GM12872 (cell line): ENCODE measurements at regions not wholly inside any gene's neighbourhood (a gene's known extent, or its start where the extent isn't known, plus 50 kb on each side); places are given as distances from the start of the nearest gene placed in this dataset.

Experiments used
- TF ChIP-seq, protein P1 (sequence below): IDR thresholded peaks from 3 replicates; pipeline ENCODE4 v1.5.1; 2011; ENCODE audit warnings: low read depth, mild to moderate bottlenecking, low read length, moderate library complexity; ENCODE audit not compliant: insufficient read depth

GRCh38 chr14:58697930-58698642 lies 60.3 kb downstream of the DACT1 start:
- TF ChIP-seq, protein P1, sequence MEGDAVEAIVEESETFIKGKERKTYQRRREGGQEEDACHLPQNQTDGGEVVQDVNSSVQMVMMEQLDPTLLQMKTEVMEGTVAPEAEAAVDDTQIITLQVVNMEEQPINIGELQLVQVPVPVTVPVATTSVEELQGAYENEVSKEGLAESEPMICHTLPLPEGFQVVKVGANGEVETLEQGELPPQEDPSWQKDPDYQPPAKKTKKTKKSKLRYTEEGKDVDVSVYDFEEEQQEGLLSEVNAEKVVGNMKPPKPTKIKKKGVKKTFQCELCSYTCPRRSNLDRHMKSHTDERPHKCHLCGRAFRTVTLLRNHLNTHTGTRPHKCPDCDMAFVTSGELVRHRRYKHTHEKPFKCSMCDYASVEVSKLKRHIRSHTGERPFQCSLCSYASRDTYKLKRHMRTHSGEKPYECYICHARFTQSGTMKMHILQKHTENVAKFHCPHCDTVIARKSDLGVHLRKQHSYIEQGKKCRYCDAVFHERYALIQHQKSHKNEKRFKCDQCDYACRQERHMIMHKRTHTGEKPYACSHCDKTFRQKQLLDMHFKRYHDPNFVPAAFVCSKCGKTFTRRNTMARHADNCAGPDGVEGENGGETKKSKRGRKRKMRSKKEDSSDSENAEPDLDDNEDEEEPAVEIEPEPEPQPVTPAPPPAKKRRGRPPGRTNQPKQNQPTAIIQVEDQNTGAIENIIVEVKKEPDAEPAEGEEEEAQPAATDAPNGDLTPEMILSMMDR: no peak

- TF ChIP-seq, protein P1: no peak
Observed at GRCh38 chr14:58699681-58700205, 62.0 kb downstream of the DACT1 start.

- TF ChIP-seq, protein P1: no peak
Observed at GRCh38 chr14:58701156-58701555, 63.4 kb downstream of the DACT1 start.

GRCh38 chr14:58701604-58702003 lies 63.8 kb downstream of the DACT1 start:
- TF ChIP-seq, protein P1: no peak

DNA sequence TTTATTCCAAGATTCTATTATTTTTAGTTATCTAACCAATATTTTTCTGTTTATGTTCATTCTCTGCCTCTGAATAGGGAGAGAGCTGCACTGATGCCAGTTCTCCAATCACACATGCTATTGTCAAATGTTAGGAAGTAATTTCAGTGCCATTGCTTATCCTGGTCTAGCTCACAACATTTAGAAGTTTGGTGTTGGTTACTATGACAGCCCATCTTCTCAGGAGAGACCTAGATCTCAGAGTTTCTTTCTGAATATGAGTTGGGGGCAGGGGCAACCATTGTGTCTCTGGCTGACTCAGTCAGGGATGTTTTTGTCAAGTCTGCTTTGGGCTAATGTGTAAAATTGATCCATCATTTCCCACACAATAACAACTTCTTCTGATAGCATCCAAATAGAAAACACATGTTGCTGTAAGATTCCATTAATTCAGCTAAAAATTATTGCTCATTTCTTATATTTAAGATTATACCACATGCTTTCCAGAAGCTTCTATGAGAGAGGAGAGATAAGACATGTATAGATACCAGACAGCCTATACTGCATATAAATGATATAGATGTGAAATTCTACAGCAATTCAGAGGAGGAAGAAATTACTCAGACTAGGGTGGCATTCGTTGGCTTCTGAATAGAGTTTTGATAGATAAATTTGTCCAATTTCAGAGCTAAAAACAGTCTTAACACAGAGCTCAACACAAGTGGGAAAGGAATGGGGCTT lies 64.8 kb downstream of the DACT1 start:
- TF ChIP-seq, protein P1: no peak

DNA sequence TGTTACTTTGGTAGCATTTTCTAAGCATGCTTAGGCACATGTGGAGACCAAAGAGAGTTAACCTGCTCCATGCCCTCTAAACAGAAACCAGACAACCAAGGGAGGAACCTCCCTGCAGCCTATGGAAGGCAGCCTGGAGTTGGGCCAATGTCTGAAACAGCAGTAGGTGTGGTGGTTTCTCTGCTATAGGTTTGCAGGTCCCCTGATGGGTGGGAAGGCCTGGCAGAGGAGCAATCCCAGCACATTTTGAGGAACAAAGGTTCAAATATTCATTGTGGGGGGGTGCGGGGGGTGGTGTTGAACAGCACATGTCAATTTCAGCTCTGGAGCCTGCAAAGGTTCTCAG lies 65.4 kb downstream of the DACT1 start:
- TF ChIP-seq, protein P1: no peak

- TF ChIP-seq, protein P1: no peak
Observed at GRCh38 chr14:58705066-58705465, 67.3 kb downstream of the DACT1 start.
